ENCODE measurements at regions not wholly inside any gene's neighbourhood (a gene's known extent, or its start where the extent isn't known, plus 50 kb on each side); places are given as distances from the start of the nearest gene placed in this dataset.

DNA sequence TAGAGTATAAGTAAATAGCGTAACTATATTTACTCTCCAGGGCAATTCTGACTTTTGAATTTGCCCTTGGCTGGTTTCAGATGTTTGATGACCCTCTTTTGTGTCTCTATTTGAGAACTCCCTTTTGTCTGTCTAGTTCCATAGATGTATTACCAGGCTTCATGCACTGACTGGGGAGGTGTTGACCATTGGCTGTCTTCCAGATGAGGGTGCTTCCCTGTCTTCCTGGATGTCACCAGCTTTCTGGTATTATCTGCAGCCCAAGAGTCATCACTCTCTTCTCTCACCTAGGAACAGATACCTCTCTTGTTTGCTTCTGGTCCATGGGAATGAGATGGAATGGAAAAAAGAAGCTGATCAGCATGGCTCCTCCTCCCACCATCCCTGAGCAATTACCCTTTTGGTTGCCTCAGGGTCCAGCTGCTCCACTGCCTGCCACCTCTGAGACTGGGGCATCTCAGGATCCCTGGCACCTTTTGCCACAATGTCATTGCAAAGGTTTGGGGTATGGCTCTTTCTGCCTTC, 58.7 kb upstream of the TMED7 start:
- Histone ChIP-seq H4K8ac (ENCODE audit: extremely low read depth, insufficient read depth, low read length) (no peak overlapping the region), H3K23me2 (ENCODE audit: low read depth, low read length) (no peaks in the 10 kb centered on the region), H2BK15ac (ENCODE audit: low read length) (no peak overlapping the region), H3K36me3 (ENCODE audit: control insufficient read depth in 2 of 4, insufficient read depth in 4 of 4, low read length in 3 of 4) (no peaks in the 10 kb centered on the region), H4K91ac (replicated peaks; ENCODE audit: insufficient read length, low read length) (no peak overlapping the region), H2BK5ac (ENCODE audit: low read depth, low read length) (no peak overlapping the region), H3K18ac (ENCODE audit: extremely low read depth, low read length) (no peak overlapping the region), H3K23ac (ENCODE audit: insufficient read length) (no peak overlapping the region), H3K9me3 (ENCODE audit: insufficient read depth in 2 of 2, low read depth in 1 of 2, low read length in 1 of 2) (no peaks in the 10 kb centered on the region), H2AK5ac (ENCODE audit: low read depth, low read length) (no peak overlapping the region), H3K14ac (ENCODE audit: insufficient read length) (no peak overlapping the region), H2AFZ (ENCODE audit: low read length) (peak overlapping the region; percentile 49; the same call in 1 of the 2 replicates), H2BK12ac (ENCODE audit: low read depth, low read length) (no peak overlapping the region; the same call in 1 of the 2 replicates), H3K27ac (ENCODE audit: low read depth, low read length) (no peak overlapping the region), H4K5ac (ENCODE audit: insufficient read length, low read depth, low read length) (no peak overlapping the region), H3K9ac (replicated peaks in 1 of 4; ENCODE audit: extremely low read depth in 1 of 4, low read depth in 3 of 4, low read length in 3 of 4) (no peak overlapping the region), H3K79me1 (ENCODE audit: low read depth, low read length) (no peaks in the 10 kb centered on the region), H3K4ac (replicated peaks; ENCODE audit: insufficient read length, low read depth, low read length) (no peak overlapping the region), H2BK120ac (replicated peaks; ENCODE audit: low read depth, low read length) (no peak overlapping the region), H2BK20ac (ENCODE audit: low read length) (peak overlapping the region; percentile 19; the same call in 1 of the 2 replicates), H3K4me2 (ENCODE audit: insufficient read depth in 1 of 2, low read depth in 2 of 2, low read length in 2 of 2) (no peak overlapping the region), H4K20me1 (replicated peaks in 1 of 2; ENCODE audit: control insufficient read depth in 1 of 2, insufficient read depth in 2 of 2, low read length in 2 of 2) (no peaks in the 10 kb centered on the region), H3K4me1 (replicated peaks in 1 of 4; ENCODE audit: control insufficient read depth in 3 of 4, insufficient read depth in 4 of 4, low read length in 3 of 4) (no peaks in the 10 kb centered on the region), H3K4me3 (ENCODE audit: extremely low read depth in 1 of 4, insufficient read depth in 2 of 4, low read depth in 3 of 4, low read length in 4 of 4) (no peak overlapping the region), H3K27me3 (replicated peaks in 1 of 4; ENCODE audit: control insufficient read depth in 3 of 4, extremely low read depth in 1 of 4, insufficient read depth in 3 of 4, low read length in 3 of 4) (no peaks in the 10 kb centered on the region), H3K56ac (replicated peaks; ENCODE audit: insufficient read length, low read depth, low read length) (no peak overlapping the region), H3K79me2 (ENCODE audit: control insufficient read depth in 1 of 2, insufficient read depth in 2 of 2, low read length in 2 of 2) (no peaks in the 10 kb centered on the region)
- ChIA-PET CTCF (ENCODE audit: partially characterized antibody) (no interaction called here), POLR2A (ENCODE audit: partially characterized antibody) (interaction anchor here (1.6 kb wide), 1 partner anchor 131 kb away, joined by 4 read pairs; no protein-coding TSS in a partner anchor)
- WGBS, 2 experiments (ENCODE audit: extremely low coverage in 1 of 2, insufficient coverage in 1 of 2, insufficient read length in 1 of 2, insufficient replicate concordance in 2 of 2, low coverage in 1 of 2, low lambda C conversion rate in 2 of 2, missing lambda C conversion rate in 1 of 2) = 86% methylated on average over 1 of the region's 1 CpG; no CpG with 5 or more reads in 1 of the 2 experiments
- FAIRE-seq (no peak), DNase-seq (ENCODE audit: low read depth in 1 of 2, low spot score in 2 of 2) (no peak)
- TF ChIP-seq POLR2A (IDR thresholded peaks at IDR 0.05; ENCODE audit: control extremely low read depth in 1 of 2, low read depth in 2 of 2, low read length in 2 of 2) = no peak
- no peak for TF ChIP-seq SRF (IDR thresholded peaks at IDR 0.05; ENCODE audit: low read depth, low read length)
- TF ChIP-seq TAF7 (optimal IDR thresholded peaks at IDR 0.05; ENCODE audit: borderline replicate concordance, low read depth, low read length) = no peak
- TF ChIP-seq, protein P1, sequence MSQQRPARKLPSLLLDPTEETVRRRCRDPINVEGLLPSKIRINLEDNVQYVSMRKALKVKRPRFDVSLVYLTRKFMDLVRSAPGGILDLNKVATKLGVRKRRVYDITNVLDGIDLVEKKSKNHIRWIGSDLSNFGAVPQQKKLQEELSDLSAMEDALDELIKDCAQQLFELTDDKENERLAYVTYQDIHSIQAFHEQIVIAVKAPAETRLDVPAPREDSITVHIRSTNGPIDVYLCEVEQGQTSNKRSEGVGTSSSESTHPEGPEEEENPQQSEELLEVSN (IDR thresholded peaks at IDR 0.05) = no peak
- no peak for TF ChIP-seq MAFK (IDR thresholded peaks at IDR 0.05; ENCODE audit: low read depth, low read length)
- no peak for TF ChIP-seq RNF2 (IDR thresholded peaks at IDR 0.05; ENCODE audit: borderline replicate concordance, low read depth, low read length, missing control alignments, poor library complexity, severe bottlenecking)
- TF ChIP-seq TEAD4 (IDR thresholded peaks at IDR 0.05; ENCODE audit: low read depth, low read length) = no peak
- TF ChIP-seq POU5F1 (IDR thresholded peaks at IDR 0.05; ENCODE audit: low read depth, low read length) = no peak
- TF ChIP-seq BRCA1 (IDR thresholded peaks at IDR 0.05; ENCODE audit: low read depth, low read length) = no peak
- TF ChIP-seq HDAC6 (IDR thresholded peaks at IDR 0.05; ENCODE audit: low read depth, low read length) = no peak
- no peak for TF ChIP-seq NANOG (IDR thresholded peaks at IDR 0.05; ENCODE audit: insufficient read depth, low read depth, low read length, poor library complexity, severe bottlenecking)
- no peak for TF ChIP-seq BCL11A (IDR thresholded peaks at IDR 0.05; ENCODE audit: low read depth in 2 of 2, low read length in 2 of 2)
- no peak for TF ChIP-seq EGR1 (IDR thresholded peaks at IDR 0.05; ENCODE audit: borderline replicate concordance, low read depth, low read length)
- no peak for TF ChIP-seq RBBP5 (IDR thresholded peaks at IDR 0.05; ENCODE audit: borderline replicate concordance, low read depth, low read length)
